ENCODE measurements at regions not wholly inside any gene's neighbourhood (a gene's known extent, or its start where the extent isn't known, plus 50 kb on each side); places are given as distances from the start of the nearest gene placed in this dataset.

- TF ChIP-seq CTCF (IDR thresholded peaks at IDR 0.05) (no peak), ZC3H11A (IDR thresholded peaks at IDR 0.05) (no peak), EP300 (IDR thresholded peaks at IDR 0.05) (no peak), REST (IDR thresholded peaks at IDR 0.05) (no peak), FOXS1 (CRISPR knock-in tag; IDR thresholded peaks at IDR 0.05) (no peak), TP53 (CRISPR knock-in tag; IDR thresholded peaks at IDR 0.05) (no peak), BCL3 (IDR thresholded peaks at IDR 0.05) (no peak), POLR2A (IDR thresholded peaks at IDR 0.05; ENCODE audit: low read length) (no peak), SREBF2 (IDR thresholded peaks at IDR 0.05) (no peak), MAX (IDR thresholded peaks at IDR 0.05) (no peak), ZFP36 (IDR thresholded peaks at IDR 0.05; ENCODE audit: borderline replicate concordance, partially characterized antibody) (no peak), CHD2 (IDR thresholded peaks at IDR 0.05; ENCODE audit: low read length, partially characterized antibody) (no peak)
Observed at GRCh38 chr20:17890330-17890729, 78.3 kb downstream of the SNX5 start.
